Fibroblast of lung (primary cell): ENCODE measurements at regions not wholly inside any gene's neighbourhood (a gene's known extent, or its start where the extent isn't known, plus 50 kb on each side); places are given as distances from the start of the nearest gene placed in this dataset.

Experiments
- DNase-seq, 2 donors: peaks; one replicate each; pipeline versions ENCODE4 v3.0.0 to v3.0.0-alpha.2; 2010; ENCODE audit warnings: low read depth in 2 of 2
- H2AFZ ChIP-seq: 2 replicates; pipeline ENCODE4 v1.5.1; 2012; ENCODE audit warnings: low read length, control low read depth, inconsistent platforms
- H3K27ac ChIP-seq: 2 replicates; pipeline ENCODE4 v1.5.1; 2011; ENCODE audit warnings: low read length, control low read depth; ENCODE audit not compliant: insufficient read depth
- H3K27me3 ChIP-seq: 2 replicates; pipeline ENCODE4 v1.5.1; 2011; ENCODE audit warnings: mild to moderate bottlenecking, low read length; ENCODE audit not compliant: control insufficient read depth, insufficient read depth
- H3K36me3 ChIP-seq: 2 replicates; pipeline ENCODE4 v1.5.1; 2011; ENCODE audit warnings: low read length; ENCODE audit not compliant: control insufficient read depth, insufficient read depth
- H3K4me1 ChIP-seq: 2 replicates; pipeline ENCODE4 v1.5.1; 2011; ENCODE audit warnings: low read length; ENCODE audit not compliant: control insufficient read depth, insufficient read depth; ENCODE audit errors: extremely low read depth
- H3K4me2 ChIP-seq: 2 replicates; pipeline ENCODE4 v1.5.1; 2011; ENCODE audit warnings: low read length, control low read depth; ENCODE audit not compliant: insufficient read depth; ENCODE audit errors: extremely low read depth
- H3K4me3 ChIP-seq, 4 experiments: fragments of 200-600 bp in 1 of 4; sonication (generic) in 1 of 4; replicated peaks in 1 of 4; 2 replicates each; pipeline ENCODE4 v1.5.1; 2011 to 2016; ENCODE audit warnings: low read length in 4 of 4, low read depth in 3 of 4, mild to moderate bottlenecking in 3 of 4, control low read depth in 2 of 4, inconsistent platforms in 1 of 4, mixed read lengths in 1 of 4; ENCODE audit not compliant: insufficient read depth in 1 of 4; ENCODE audit errors: control extremely low read depth in 1 of 4
- H3K79me2 ChIP-seq: 2 replicates; pipeline ENCODE4 v1.5.1; 2012; ENCODE audit warnings: mild to moderate bottlenecking, low read length, inconsistent platforms; ENCODE audit not compliant: control insufficient read depth, insufficient read depth
- H3K9ac ChIP-seq: 2 replicates; pipeline ENCODE4 v1.5.1; 2011; ENCODE audit warnings: mild to moderate bottlenecking, low read length, control low read depth; ENCODE audit not compliant: insufficient read depth
- H3K9me3 ChIP-seq: 2 replicates; pipeline ENCODE4 v1.5.1; 2012; ENCODE audit warnings: low read depth, low read length; ENCODE audit not compliant: control insufficient read depth, insufficient read depth
- H4K20me1 ChIP-seq: 2 replicates; pipeline ENCODE4 v1.5.1; 2011; ENCODE audit warnings: low read length; ENCODE audit not compliant: control insufficient read depth, insufficient read depth; ENCODE audit errors: extremely low read depth
- CTCF ChIP-seq, 2 donors: IDR thresholded peaks in 1 of 2; conservative IDR thresholded peaks in 1 of 2; 1 replicate in 1 of 2; 2 replicates in 1 of 2; pipeline ENCODE4 v1.5.1; 2011 to 2012; ENCODE audit warnings: low read length in 2 of 2, control low read depth in 1 of 2, inconsistent platforms in 1 of 2, low read depth in 1 of 2, mild to moderate bottlenecking in 1 of 2
- EZH2 ChIP-seq: IDR thresholded peaks from 2 replicates; pipeline ENCODE4 v1.5.1; 2012; ENCODE audit warnings: low read length, control low read depth, mild to moderate bottlenecking; ENCODE audit errors: missing control alignments

DNA sequence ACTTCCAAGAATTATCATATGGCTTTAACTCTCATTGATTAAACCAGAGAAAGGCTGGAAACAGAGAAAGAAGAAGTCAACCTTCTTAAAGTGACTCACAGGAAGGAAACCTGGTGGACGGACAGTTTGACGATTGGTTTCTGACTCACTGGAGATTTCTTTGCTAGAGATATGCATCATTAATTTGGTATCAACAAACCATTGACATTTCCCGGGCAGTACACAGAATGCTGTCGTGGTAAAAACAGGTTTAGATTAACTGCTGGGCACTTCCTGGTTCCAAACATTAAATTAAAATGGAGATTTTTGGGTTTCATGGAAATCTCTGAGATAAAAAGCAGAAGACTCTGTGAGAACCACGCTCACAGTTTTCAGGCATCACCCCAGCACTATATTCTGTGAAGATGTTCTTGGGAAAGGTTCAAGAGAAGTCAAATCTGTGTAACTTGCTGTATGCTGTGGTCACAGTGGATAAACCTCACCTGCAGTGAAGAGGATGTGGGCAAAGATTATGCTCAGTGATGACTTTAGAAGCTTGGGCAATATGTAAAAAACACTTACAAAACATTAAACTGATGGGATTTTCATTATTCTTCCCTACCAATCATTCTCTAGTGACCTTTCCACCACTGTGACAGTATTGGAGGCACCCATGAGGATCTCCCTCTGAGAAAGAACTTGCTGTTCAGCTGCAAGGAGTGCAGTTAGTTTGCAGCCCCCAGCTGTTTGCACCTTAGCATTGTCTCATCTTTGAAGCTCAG is 61.1 kb upstream of the CD44 start:
- Histone ChIP-seq H3K27me3 (no peaks in the 10 kb centered on the region), H3K79me2 (no peaks in the 10 kb centered on the region), H3K4me3 (no peak overlapping the region), H3K27ac (peak overlapping the region; percentile 53), H3K4me2 (peak overlapping the region; percentile 58), H2AFZ (peak overlapping the region; percentile 32), H4K20me1 (no peaks in the 10 kb centered on the region), H3K9me3 (no peaks in the 10 kb centered on the region), H3K36me3 (no peaks in the 10 kb centered on the region), H3K4me1 (peaks cover 18% of the 10 kb centered on the region), H3K9ac (no peak overlapping the region)
- peak in 1 of 2 donors; percentile 82 for DNase-seq
- TF ChIP-seq CTCF (conservative IDR thresholded peaks at IDR 0.05 in 1 of 2, IDR thresholded peaks at IDR 0.05 in 1 of 2; ENCODE audit: low read depth in 1 of 2, low read length in 2 of 2) (no peak), EZH2 (no peak)

DNA sequence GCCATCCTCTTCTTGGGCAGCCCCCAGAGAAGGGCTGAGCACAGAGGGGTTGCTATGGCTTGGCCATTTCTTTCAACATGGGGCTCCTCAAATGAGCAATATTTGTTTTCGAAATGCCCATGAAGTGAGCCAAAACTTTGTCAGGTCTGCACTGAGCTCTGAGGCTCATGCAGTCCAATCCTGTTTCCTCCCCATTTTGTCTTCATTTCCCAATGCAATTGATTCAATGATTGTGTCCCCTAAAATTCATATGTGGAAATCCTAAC is 60.6 kb upstream of the CD44 start:
- Histone ChIP-seq H2AFZ (no peak overlapping the region), H3K79me2 (no peaks in the 10 kb centered on the region), H3K27ac (peak overlapping the region; percentile 53), H3K4me3 (no peak overlapping the region), H3K4me1 (peaks cover 23% of the 10 kb centered on the region), H3K9me3 (no peaks in the 10 kb centered on the region), H3K9ac (no peak overlapping the region), H3K27me3 (no peaks in the 10 kb centered on the region), H3K36me3 (no peaks in the 10 kb centered on the region), H3K4me2 (no peak overlapping the region), H4K20me1 (no peaks in the 10 kb centered on the region)
- no peak for DNase-seq
- no peak for TF ChIP-seq EZH2
- TF ChIP-seq CTCF (conservative IDR thresholded peaks at IDR 0.05 in 1 of 2, IDR thresholded peaks at IDR 0.05 in 1 of 2; ENCODE audit: low read depth in 1 of 2, low read length in 2 of 2) = no peak

DNA sequence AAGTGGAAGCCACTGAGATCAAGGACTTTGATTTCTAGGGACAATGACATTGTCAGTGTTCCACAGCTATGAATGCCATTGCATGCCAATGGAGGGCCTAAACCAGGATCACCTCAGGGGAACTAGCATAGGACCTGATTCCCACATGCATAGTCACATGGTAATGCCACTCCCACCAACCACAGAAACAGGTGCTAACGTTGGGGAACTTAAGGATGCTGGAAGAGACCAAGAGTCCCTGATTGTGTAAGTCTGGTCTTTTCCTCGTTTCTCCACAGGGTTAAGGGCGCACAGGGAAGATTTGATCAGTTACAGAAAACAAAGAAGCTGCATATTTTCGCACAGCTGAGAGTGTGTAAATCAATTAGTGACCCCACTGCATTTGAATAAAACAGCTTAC is 59.4 kb upstream of the CD44 start:
- no peaks in the 10 kb centered on the region for H3K79me2 ChIP-seq
- H3K27me3 ChIP-seq = no peaks in the 10 kb centered on the region
- TF ChIP-seq CTCF (conservative IDR thresholded peaks at IDR 0.05 in 1 of 2, IDR thresholded peaks at IDR 0.05 in 1 of 2; ENCODE audit: low read depth in 1 of 2, low read length in 2 of 2) (no peak), EZH2 (no peak)
- H4K20me1 ChIP-seq = no peaks in the 10 kb centered on the region
- H3K4me1 ChIP-seq = peaks cover 30% of the 10 kb centered on the region
- no peaks in the 10 kb centered on the region for H3K36me3 ChIP-seq
- H3K4me3 ChIP-seq = no peak overlapping the region
- H3K4me2 ChIP-seq = no peak overlapping the region
- H2AFZ ChIP-seq = no peak overlapping the region
- no peaks in the 10 kb centered on the region for H3K9me3 ChIP-seq
- no peak overlapping the region for H3K9ac ChIP-seq
- DNase-seq = no peak
- no peak overlapping the region for H3K27ac ChIP-seq
